ENCODE measurements at regions not wholly inside any gene's neighbourhood (a gene's known extent, or its start where the extent isn't known, plus 50 kb on each side); places are given as distances from the start of the nearest gene placed in this dataset.
"Not testable (repeated sequence)": the region's sequence is repeated elsewhere in the genome, so short reads cannot be mapped to it uniquely, and the experiment has no call there.

DNA sequence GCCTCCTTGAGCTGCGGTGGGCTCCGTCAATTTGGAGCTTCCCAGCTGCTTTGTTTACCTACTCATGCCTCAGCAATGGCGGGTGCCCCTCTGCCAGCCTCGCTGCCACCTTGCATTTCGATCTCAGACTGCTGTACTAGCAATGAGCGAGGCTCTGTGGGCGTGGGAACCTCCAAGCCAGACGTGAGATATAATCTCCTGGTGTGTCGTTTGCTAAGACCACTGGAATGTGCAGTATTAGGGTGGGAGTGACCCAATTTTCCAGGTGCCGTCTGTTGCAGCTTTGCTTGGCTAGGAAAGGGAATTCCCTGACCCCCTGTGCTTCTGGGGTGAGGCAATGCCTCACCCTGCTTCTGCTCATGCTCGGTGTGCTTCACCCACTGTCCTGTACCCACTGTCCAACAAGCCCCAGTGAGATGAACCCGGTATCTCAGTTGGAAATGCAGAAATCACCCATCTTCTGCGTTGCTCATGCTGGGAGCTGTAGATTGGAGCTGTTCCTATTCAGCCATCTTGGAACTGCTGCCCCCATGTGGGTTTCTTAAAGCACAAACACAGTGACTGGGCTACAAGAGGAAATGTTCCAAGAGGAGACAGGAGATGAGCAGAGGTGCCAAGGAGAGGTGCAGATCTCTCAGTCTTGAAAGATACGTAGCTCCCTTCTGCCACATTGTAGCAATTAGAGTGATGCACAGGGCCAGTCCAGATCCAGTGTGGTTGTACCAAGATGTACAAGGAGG, 193.0 kb upstream of the IGFBP7 start:
- no peaks in the 10 kb centered on the region for H3K36me3 ChIP-seq
- H3K27me3 ChIP-seq, result no peaks in the 10 kb centered on the region
- DNase-seq (ENCODE audit: low spot score in 2 of 2), result no peak
- H3K4me1 ChIP-seq, result no peaks in the 10 kb centered on the region
- H3K27ac ChIP-seq, result no peak overlapping the region
- no peak for TF ChIP-seq POLR2AphosphoS5 (IDR thresholded peaks at IDR 0.05)
- no peak for TF ChIP-seq EP300 (IDR thresholded peaks at IDR 0.05)
- TF ChIP-seq POLR2A (IDR thresholded peaks at IDR 0.05), result no peak
- TF ChIP-seq, protein P1, sequence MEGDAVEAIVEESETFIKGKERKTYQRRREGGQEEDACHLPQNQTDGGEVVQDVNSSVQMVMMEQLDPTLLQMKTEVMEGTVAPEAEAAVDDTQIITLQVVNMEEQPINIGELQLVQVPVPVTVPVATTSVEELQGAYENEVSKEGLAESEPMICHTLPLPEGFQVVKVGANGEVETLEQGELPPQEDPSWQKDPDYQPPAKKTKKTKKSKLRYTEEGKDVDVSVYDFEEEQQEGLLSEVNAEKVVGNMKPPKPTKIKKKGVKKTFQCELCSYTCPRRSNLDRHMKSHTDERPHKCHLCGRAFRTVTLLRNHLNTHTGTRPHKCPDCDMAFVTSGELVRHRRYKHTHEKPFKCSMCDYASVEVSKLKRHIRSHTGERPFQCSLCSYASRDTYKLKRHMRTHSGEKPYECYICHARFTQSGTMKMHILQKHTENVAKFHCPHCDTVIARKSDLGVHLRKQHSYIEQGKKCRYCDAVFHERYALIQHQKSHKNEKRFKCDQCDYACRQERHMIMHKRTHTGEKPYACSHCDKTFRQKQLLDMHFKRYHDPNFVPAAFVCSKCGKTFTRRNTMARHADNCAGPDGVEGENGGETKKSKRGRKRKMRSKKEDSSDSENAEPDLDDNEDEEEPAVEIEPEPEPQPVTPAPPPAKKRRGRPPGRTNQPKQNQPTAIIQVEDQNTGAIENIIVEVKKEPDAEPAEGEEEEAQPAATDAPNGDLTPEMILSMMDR (IDR thresholded peaks at IDR 0.05), result no peak
- 66% methylated on average over 12 of the region's 14 CpGs for WGBS
- no peak overlapping the region for H3K4me3 ChIP-seq
- H3K9me3 ChIP-seq, result peaks cover 7% of the 10 kb centered on the region

DNA sequence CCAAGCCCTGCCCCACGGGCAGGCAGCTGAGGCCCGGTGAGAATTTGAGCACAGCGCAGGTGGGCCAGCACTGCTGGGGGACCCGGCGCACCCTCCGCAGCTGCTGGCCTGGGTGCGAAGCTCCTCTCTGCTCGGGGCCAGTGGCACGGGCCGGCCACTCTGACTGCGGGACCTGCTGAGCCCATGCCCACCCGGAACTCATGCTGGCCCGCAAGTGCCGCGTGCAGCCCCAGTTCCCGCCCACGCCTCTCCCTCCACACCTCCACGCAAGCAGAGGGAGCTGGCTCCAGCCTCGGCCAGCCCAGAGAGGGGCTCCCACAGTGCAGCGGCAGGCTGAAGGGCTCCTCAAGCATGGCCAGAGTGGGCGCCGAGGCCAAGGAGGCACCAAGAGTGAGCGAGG, 190.1 kb upstream of the IGFBP7 start:
- not testable (repeated sequence) for H3K27ac ChIP-seq; H3K4me3 ChIP-seq; H3K4me1 ChIP-seq; DNase-seq (ENCODE audit: low spot score in 2 of 2); H3K36me3 ChIP-seq; H3K9me3 ChIP-seq; H3K27me3 ChIP-seq
- 95% methylated on average over 3 of the region's 23 CpGs for WGBS

DNA sequence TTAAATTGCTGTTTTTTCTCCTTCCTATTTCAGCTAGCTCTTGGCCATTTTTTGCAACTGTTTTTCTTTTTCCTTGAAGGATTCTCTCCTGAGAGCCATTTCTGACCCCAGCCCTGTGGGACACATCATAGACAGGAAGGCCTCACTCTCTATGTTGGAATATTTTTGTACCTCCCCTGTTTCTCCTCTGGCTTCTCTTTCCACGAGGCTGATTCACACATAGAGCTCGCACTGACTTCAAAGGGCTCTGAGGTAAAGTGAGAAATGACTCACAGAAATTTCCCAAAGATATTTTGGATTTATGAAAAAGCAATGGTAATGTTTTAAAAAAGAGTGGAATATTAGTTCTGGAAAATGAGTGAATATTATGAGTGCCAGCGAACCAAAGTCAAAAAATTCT, 181.7 kb upstream of the IGFBP7 start:
- TF ChIP-seq EP300 (IDR thresholded peaks at IDR 0.05), result no peak
- TF ChIP-seq, protein P1 (IDR thresholded peaks at IDR 0.05), result no peak
- TF ChIP-seq POLR2AphosphoS5 (IDR thresholded peaks at IDR 0.05), result no peak
- TF ChIP-seq POLR2A (IDR thresholded peaks at IDR 0.05), result no peak
- WGBS, result 51% methylated on average over 3 of the region's 3 CpGs
- no peaks in the 10 kb centered on the region for H3K9me3 ChIP-seq
- no peaks in the 10 kb centered on the region for H3K27me3 ChIP-seq
- H3K36me3 ChIP-seq, result no peaks in the 10 kb centered on the region
- no peaks in the 10 kb centered on the region for H3K4me1 ChIP-seq
- no peak overlapping the region for H3K27ac ChIP-seq
- H3K4me3 ChIP-seq, result no peak overlapping the region
- DNase-seq (ENCODE audit: low spot score in 2 of 2), result no peak

DNA sequence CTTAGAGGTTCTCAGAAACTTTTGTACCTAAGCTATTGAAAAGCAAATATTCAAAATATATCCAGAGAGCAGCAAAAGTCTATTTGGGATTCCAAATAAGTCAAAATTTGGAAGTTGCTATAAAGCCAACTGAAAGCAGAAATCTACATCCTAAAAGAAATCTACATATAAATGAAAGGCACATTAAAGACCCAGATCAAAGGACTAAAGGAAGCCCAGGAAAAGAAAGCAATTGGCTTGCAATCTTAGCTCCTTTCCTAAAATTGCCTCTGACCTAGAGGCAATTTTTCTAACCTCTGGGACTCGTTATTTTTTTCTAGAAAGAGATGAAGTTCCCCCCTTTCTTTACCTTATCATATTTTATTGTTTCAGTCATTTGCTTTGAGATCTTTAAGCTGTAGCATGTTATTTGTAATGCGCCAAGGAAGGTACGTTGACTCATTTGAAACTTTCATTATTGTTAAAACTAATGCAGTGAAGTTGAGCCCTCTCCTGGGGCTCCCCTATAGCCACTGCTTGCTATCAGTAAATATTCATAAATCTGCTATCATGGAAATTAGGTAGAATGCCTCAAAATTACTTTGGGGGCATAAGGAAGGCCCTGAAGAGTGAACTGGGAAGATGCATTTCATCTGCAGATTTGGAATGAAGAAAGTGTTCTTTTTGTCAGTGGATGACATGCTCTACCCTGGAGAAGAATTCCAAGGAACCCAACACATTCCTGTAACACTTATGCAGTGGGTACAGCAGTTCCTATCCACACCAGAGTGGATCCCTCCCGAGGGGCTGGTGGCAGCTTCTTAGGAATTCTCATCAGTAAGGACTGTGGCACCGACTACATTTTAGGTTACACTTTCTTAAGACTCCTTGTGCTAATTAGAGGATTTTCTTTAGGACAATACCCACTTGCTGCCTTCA, 177.8 kb upstream of the IGFBP7 start:
- Histone ChIP-seq H3K4me3 (no peak overlapping the region), H3K9me3 (no peaks in the 10 kb centered on the region), H3K36me3 (no peaks in the 10 kb centered on the region), H3K4me1 (no peaks in the 10 kb centered on the region), H3K27ac (no peak overlapping the region), H3K27me3 (no peaks in the 10 kb centered on the region)
- TF ChIP-seq POLR2A (IDR thresholded peaks at IDR 0.05) (no peak), POLR2AphosphoS5 (IDR thresholded peaks at IDR 0.05) (no peak), EP300 (IDR thresholded peaks at IDR 0.05) (no peak)
- TF ChIP-seq, protein P1 (IDR thresholded peaks at IDR 0.05), result no peak
- WGBS, result 57% methylated on average over 5 of the region's 5 CpGs
- DNase-seq (ENCODE audit: low spot score in 2 of 2), result no peak

DNA sequence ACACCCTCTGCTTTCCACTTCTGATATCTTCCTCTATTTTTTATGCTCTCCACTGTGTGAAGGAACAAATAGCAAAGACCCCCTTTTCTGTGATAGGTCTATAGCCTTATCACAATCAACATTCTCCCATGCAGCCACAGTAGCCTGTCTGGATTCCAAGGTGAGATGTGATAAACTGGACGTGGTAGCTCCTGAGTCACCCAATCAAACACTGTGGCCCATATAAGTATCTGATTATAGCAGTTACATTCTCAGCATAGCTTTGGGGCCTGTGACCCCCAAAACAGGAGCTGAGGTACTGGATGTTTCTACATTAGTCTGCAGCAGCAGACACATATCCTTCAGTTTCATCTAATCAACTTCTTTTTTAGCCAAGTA, 172.7 kb upstream of the IGFBP7 start:
- no peaks in the 10 kb centered on the region for H3K36me3 ChIP-seq
- H3K9me3 ChIP-seq, result no peaks in the 10 kb centered on the region
- DNase-seq (ENCODE audit: low spot score in 2 of 2), result no peak
- no peak overlapping the region for H3K27ac ChIP-seq
- TF ChIP-seq, protein P1 (IDR thresholded peaks at IDR 0.05), result no peak
- TF ChIP-seq POLR2A (IDR thresholded peaks at IDR 0.05), result no peak
- TF ChIP-seq EP300 (IDR thresholded peaks at IDR 0.05), result no peak
- TF ChIP-seq POLR2AphosphoS5 (IDR thresholded peaks at IDR 0.05), result no peak
- H3K27me3 ChIP-seq, result no peaks in the 10 kb centered on the region
- H3K4me1 ChIP-seq, result no peaks in the 10 kb centered on the region
- 85% methylated on average over 1 of the region's 1 CpG for WGBS
- H3K4me3 ChIP-seq, result no peak overlapping the region

All from suprapubic skin (tissue), 4 donors.